Duodenal mucosa (tissue), 2 donors: ENCODE measurements at regions not wholly inside any gene's neighbourhood (a gene's known extent, or its start where the extent isn't known, plus 50 kb on each side); places are given as distances from the start of the nearest gene placed in this dataset.

Experiments used
- H3K27ac ChIP-seq: one replicate; pipeline ENCODE4 v1.7.0; 2013; ENCODE audit warnings: low read depth, low read length
- H3K27me3 ChIP-seq, 2 donors: one replicate each; pipeline ENCODE4 v1.7.0; 2013; ENCODE audit warnings: low read length in 2 of 2, control low read depth in 1 of 2; ENCODE audit not compliant: insufficient read depth in 2 of 2, control insufficient read depth in 1 of 2
- H3K36me3 ChIP-seq, 2 donors: one replicate each; pipeline ENCODE4 v1.7.0; 2013; ENCODE audit warnings: low read length in 2 of 2, control low read depth in 1 of 2; ENCODE audit not compliant: insufficient read depth in 2 of 2, control insufficient read depth in 1 of 2
- H3K4me1 ChIP-seq, 2 donors: one replicate each; pipeline ENCODE4 v1.7.0; 2013; ENCODE audit warnings: low read length in 2 of 2, control low read depth in 1 of 2; ENCODE audit not compliant: insufficient read depth in 2 of 2, control insufficient read depth in 1 of 2
- H3K4me3 ChIP-seq, 2 donors: one replicate each; pipeline ENCODE4 v1.7.0; 2013; ENCODE audit warnings: low read length in 2 of 2, low read depth in 1 of 2
- H3K9ac ChIP-seq, 2 donors: one replicate each; pipeline ENCODE4 v1.7.0; 2013; ENCODE audit warnings: low read length in 2 of 2, low read depth in 1 of 2
- H3K9me3 ChIP-seq, 2 donors: one replicate each; pipeline ENCODE4 v1.7.0; 2013; ENCODE audit warnings: low read length in 2 of 2, control low read depth in 1 of 2; ENCODE audit not compliant: control insufficient read depth in 1 of 2

DNA sequence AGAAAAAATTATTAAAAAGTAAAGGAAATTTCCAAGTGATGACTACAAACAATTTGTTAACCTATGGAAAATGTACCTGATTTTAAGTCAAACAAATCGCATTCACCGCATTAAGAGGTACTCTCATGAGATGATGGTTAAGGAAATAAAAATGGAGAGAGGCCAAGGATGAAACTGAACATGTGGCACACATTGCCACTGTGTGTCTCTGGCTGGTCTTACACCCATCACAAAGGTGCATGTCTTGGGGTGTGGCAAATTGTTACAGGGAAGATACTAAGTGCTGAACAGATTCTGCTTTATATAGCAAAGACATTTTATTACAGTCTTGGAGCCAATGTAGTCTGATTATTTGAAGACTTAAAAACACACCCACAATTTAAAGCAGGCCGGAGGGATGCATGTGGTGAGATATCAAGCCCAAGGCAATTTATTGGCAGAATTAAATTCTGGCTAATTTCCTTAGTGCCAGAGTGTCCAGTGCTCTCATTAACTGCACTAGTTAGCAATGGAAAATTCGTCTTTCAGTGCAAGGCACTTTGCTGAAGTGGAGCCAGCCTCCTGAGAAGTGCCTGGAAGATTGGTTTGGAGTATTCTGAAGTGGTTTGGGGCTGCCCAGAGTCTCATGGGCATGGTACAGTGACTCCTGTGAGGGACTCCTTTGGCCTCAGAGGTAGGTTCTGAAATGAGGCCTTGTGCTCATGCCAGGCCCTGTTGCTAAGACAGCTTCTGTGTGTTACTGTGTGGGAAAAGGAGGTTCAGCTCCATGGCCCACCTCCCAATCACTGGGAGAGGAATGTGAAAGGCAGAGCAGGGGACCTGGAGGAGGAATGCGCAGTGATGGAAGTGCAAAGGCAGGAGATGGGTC is 166.9 kb downstream of the BRMS1L start:
- no peak overlapping the region for H3K9ac ChIP-seq
- H3K4me1 ChIP-seq: no peaks in the 10 kb centered on the region
- H3K9me3 ChIP-seq: no peaks in the 10 kb centered on the region
- no peak overlapping the region for H3K4me3 ChIP-seq
- no peaks in the 10 kb centered on the region for H3K36me3 ChIP-seq
- peaks cover 0 to 2% of the 10 kb centered on the region in 2 donors for H3K27me3 ChIP-seq
- no peak overlapping the region for H3K27ac ChIP-seq

GRCh38 chr14:35991356-35991755 is 165.2 kb downstream of the BRMS1L start:
- Histone ChIP-seq H3K4me3 (no peak overlapping the region), H3K9me3 (no peaks in the 10 kb centered on the region), H3K9ac (no peak overlapping the region), H3K27me3 (no peaks in the 10 kb centered on the region), H3K27ac (no peak overlapping the region), H3K36me3 (no peaks in the 10 kb centered on the region), H3K4me1 (no peaks in the 10 kb centered on the region)

GRCh38 chr14:35989736-35990135 is 163.6 kb downstream of the BRMS1L start:
- H3K9ac ChIP-seq: no peak overlapping the region
- H3K4me1 ChIP-seq: no peaks in the 10 kb centered on the region
- H3K4me3 ChIP-seq: no peak overlapping the region
- no peaks in the 10 kb centered on the region for H3K36me3 ChIP-seq
- no peaks in the 10 kb centered on the region for H3K27me3 ChIP-seq
- H3K27ac ChIP-seq: no peak overlapping the region
- no peaks in the 10 kb centered on the region for H3K9me3 ChIP-seq

DNA sequence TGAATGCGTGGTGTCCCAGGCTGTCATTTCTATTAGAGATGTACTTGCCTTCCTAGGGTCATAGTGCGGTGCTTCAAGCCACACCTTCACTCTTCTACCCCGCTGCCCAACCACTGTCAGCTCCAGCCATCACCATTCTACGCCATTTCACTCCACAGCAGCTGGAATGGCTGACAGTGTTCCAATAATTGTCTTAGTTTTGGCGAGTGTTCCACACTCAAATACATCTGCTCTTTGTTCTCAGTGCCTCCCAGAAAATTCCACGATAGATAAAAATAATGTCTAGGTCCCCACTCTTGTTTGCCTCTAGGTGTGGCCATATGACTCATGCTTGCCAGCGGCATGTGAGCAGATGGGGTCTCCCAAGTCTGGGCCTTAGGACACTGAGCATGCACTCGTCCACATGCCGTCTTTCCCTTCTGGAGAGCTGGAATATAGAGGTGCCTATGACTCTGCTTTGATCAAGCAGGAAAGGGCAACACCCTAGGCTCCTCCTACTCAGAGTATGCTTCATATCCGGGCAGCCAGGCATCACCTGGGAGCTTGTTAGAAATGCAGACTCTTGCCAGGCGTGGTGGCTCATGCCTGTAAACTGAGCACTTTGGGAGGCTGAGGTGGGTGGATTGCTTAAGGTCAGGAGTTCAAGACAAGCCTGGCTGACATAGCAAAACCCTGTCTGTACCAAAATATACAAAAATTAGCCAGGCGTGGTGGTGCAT is 163.0 kb downstream of the BRMS1L start:
- Histone ChIP-seq H3K27ac (no peak overlapping the region), H3K27me3 (no peaks in the 10 kb centered on the region), H3K4me1 (no peaks in the 10 kb centered on the region), H3K36me3 (no peaks in the 10 kb centered on the region), H3K9me3 (no peaks in the 10 kb centered on the region), H3K9ac (no peak overlapping the region), H3K4me3 (no peak overlapping the region)

DNA sequence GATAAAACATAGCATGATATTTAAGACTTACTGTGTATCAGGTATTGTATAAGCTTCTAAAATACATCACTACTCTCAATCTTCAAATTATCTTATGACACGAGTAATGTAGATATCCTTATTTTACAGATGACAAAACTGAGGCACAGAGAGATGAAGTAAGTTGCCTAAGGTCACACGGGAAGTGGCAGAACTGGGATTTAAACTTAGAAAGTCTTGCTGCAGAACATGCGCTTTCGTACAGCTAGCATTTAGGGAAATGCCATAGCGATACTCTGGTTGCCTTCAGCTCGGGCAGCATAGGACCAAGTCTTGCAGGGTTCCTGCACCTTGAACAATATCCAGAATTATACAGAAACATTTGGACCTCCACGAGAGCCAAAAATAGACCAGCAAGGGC is 162.4 kb downstream of the BRMS1L start:
- Histone ChIP-seq H3K4me3 (no peak overlapping the region), H3K9ac (no peak overlapping the region), H3K27ac (no peak overlapping the region), H3K27me3 (no peaks in the 10 kb centered on the region), H3K9me3 (no peaks in the 10 kb centered on the region), H3K4me1 (no peaks in the 10 kb centered on the region), H3K36me3 (no peaks in the 10 kb centered on the region)

- Histone ChIP-seq H3K27ac (no peak overlapping the region), H3K4me1 (no peaks in the 10 kb centered on the region), H3K4me3 (no peak overlapping the region), H3K36me3 (no peaks in the 10 kb centered on the region), H3K27me3 (no peaks in the 10 kb centered on the region), H3K9me3 (no peaks in the 10 kb centered on the region), H3K9ac (no peak overlapping the region)
These were observed 161.6 kb downstream of the BRMS1L start for GRCh38 chr14:35987731-35988130.

GRCh38 chr14:35986219-35986573 is 160.1 kb downstream of the BRMS1L start:
- Histone ChIP-seq H3K4me3 (no peak overlapping the region), H3K4me1 (no peaks in the 10 kb centered on the region), H3K27ac (no peak overlapping the region), H3K27me3 (no peaks in the 10 kb centered on the region), H3K9ac (no peak overlapping the region), H3K36me3 (no peaks in the 10 kb centered on the region), H3K9me3 (no peaks in the 10 kb centered on the region)

DNA sequence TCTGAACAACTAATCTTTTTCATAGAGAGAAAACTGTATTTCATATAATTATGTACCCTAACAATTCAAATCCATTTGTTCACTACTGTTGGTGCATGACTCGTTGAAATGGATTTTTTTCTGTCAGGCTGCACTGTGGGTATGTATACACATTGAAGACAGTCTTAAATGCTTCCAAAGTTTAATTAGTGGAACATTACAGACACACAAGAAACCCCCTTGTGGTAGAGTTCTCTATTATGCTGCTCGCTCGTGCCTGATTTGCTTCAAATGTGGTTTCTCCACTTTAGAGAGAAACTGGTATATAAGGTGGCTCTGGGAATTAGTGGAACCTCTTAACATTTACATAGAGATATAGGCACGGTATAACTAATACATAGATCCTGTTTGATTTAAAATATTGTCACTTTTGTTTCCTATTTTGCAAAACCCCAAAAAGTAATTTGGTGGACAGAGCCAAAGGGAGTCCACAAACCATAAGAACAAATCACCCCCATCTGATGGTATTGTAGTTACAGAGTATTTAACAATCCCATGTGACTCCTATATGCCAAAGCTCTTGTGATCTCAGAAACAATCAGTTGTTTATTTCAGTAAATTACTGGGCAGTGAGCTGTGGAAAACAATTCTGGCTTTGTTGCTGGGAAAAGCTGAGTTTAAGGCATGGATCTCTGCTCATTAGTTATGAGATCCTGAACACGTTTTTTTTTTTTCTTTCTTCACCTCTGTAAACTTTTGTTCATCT is 159.5 kb downstream of the BRMS1L start:
- H3K36me3 ChIP-seq: no peaks in the 10 kb centered on the region
- no peak overlapping the region for H3K9ac ChIP-seq
- H3K4me3 ChIP-seq: no peak overlapping the region
- H3K27me3 ChIP-seq: no peaks in the 10 kb centered on the region
- no peaks in the 10 kb centered on the region for H3K4me1 ChIP-seq
- H3K9me3 ChIP-seq: no peaks in the 10 kb centered on the region
- no peak overlapping the region for H3K27ac ChIP-seq

DNA sequence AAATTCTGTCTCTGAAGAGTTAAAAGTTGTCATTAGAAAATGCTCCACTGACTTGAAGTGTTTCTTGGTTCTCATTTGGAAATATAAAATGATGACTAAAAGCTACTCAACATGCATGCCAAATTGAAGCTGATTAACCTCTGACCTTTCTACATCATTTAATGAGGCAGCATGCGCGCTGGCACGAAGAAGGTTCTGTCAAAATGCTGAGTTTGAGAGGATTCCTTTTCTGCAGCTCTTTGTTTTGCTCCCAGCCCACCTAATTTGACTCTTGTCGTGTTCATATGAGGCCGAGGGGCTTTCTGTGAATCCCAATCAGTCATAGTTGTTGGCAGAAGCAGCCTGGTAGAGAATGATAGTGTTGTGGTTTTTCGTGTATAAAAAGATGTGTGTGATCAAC is 153.4 kb downstream of the BRMS1L start:
- no peak overlapping the region for H3K27ac ChIP-seq
- no peak overlapping the region for H3K9ac ChIP-seq
- no peak overlapping the region for H3K4me3 ChIP-seq
- H3K27me3 ChIP-seq: no peaks in the 10 kb centered on the region
- H3K4me1 ChIP-seq: no peaks in the 10 kb centered on the region
- H3K9me3 ChIP-seq: no peaks in the 10 kb centered on the region
- H3K36me3 ChIP-seq: no peaks in the 10 kb centered on the region

- no peaks in the 10 kb centered on the region for H3K4me1 ChIP-seq
- H3K27me3 ChIP-seq: no peaks in the 10 kb centered on the region
- no peak overlapping the region for H3K9ac ChIP-seq
- no peaks in the 10 kb centered on the region for H3K9me3 ChIP-seq
- H3K36me3 ChIP-seq: no peaks in the 10 kb centered on the region
- no peak overlapping the region for H3K4me3 ChIP-seq
- H3K27ac ChIP-seq: no peak overlapping the region
These were observed 152.4 kb downstream of the BRMS1L start for GRCh38 chr14:35978561-35978960.
